Activated CD8-positive, alpha-beta memory T cell treated with anti-CD3 and anti-CD28 coated beads, Interleukin-2, amount 50 U/mL, for 24 hours (primary cell): ENCODE measurements at regions not wholly inside any gene's neighbourhood (a gene's known extent, or its start where the extent isn't known, plus 50 kb on each side); places are given as distances from the start of the nearest gene placed in this dataset.

Experiments
- DNase-seq: peaks from one replicate; pipeline ENCODE4 v3.0.0-alpha.2; 2020; ENCODE audit errors: extremely low read depth

DNA sequence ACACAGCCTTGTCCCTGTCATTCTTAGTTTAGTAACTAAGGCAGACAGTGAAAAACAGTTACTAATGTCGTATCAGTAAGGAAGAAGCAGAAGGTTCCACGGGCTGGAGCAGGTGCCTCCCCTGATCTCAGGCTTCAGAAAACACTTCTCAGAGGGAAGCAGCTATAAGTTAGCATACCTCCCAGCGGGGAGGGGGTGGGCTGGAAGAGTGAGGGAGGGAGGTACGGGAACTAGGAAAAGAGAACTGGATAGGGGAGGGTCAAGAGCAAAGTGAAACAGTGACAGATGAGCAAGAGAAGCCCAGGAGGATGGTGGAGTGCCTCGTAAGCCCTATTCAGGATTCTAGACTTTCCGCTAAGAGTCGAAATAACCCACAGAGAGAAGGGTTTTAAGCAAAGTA is 186.3 kb upstream of the XYLT1 start:
- DNase-seq, result no peak

DNA sequence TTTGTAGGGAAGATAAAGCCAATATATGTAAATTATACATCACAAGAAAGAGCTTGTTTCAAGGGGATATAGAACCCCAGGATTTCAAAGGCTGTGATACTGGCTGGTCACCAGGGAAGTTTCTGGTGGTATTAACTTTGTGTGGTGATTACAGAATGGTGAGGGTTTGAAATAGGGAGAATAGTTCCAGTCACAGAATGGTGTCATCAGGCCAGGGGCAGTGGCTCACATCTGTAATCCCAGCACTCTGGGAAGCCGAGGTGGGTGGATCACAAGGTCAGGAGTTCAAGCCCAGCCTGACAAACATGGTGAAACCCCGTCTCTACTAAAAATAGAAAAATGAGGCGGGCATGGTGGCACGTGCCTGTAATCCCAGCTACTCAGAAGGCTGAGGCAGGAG is 183.8 kb upstream of the XYLT1 start:
- DNase-seq, result no peak

DNA sequence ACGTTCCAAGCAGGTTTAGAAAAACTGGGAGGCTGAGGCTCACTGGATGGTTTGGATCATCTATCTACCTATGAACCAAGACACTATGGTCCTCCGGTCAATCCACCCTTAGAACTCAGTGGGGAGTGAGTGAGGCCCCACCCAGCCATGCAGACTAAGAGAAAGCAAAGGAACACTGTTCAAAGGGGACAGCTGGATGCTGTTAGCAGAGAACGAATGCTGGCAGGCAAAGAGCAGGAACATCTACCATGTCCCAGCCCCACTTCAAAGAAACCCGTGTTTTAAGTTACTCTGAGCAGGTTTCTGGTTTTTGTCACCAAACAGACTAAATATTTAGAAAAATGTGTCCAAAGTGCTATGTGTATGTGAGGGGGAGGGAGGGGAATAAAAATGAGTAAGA is 183.4 kb upstream of the XYLT1 start:
- no peak for DNase-seq

DNA sequence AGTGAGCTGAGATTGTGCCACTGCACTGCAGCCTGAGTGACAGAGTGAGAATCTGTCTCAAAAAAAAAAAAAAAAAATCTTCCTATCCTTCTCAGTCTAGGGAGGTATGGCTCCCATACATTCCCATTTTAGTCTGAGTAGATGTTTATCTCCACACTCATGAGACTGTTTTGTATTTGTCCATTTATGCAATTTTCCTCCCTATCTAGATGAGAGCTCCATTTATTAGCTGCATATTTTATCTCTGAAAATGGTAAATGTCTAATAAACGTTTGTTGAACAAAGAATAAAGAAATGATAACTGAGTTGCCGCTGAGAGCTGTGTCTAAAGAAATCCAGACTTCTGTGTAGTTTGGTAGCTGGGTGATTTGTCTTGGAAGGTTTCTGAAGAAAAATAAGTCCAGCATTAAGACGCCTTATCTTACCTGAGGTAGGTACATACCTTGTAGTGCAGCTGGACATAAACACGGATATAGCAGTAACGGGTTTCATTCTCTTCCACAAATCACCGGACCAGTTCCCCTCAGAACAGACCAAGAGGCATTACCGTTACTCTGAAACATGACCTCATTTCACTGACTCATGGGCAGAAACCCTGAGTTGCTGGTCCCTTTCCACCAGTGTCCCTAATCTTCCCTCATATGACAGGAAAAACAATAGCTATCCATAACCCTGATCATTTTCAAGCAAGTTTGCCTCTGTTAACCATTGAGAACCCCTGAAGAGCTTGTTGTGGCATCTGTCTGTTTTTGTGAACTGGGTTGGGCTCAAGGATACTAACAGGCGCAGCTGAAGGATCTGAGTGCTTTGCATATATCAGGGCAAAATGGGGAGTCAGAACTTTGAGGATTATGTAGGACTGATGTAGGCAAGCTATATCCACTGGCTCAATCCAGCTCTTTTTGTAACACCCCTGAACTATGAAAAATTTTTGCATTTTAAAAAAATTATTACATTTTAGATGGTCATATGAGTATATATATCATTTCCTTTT is 177.4 kb upstream of the XYLT1 start:
- no peak for DNase-seq

DNA sequence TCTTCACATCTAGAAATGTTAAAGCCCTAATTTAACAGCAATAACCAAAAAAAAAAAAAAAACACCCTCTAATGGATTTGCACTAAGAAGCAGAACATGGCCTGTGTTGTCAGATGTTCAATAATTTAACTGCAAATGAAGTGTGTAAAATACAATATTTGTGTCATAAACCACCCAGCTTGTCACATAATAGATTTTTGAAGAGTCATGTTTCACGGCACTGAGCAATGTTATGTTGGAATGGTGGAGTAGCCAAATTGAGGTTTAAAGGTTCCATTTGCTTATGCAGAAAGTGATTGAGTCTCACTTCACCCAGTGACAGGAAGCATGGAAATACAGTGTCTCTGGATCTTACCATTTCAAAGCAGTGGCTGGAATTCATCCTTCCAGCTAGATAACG is 173.2 kb upstream of the XYLT1 start:
- no peak for DNase-seq

DNA sequence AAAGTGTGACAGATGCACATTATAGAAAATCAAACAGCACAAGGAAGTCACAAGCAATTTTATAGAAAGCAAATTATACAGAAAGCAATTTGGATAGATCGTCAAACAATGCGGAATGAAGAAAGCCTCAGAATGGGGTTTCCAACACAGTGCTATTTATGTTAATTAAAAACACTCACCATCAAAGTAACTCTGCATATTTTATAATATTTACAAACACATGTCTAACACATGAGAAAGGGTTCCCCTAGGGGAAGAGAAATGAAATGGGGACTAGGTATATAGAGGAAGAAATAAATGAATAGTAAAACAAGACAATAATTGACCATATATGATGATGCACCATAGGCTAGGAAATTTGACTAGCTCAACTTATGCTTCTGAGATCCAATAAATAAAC is 171.2 kb upstream of the XYLT1 start:
- no peak for DNase-seq

DNA sequence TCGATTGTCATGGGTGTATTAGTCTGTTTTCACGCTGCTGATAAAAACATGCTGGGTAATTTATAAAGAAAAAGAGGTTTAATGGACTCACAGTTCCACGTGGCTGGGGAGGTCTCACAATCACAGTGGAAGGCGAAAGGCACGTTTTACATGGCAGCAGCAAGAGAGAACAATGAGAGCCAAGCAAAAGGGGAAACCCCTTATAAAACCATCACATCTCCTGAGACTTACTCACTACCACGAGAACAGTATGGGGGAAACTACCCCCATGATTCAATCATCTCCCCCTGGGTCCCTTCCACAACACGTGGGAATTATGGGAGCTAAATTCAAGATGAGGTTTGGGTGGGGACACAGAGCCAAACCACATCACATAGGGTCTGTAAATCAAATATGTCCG is 167.4 kb upstream of the XYLT1 start:
- no peak for DNase-seq

DNA sequence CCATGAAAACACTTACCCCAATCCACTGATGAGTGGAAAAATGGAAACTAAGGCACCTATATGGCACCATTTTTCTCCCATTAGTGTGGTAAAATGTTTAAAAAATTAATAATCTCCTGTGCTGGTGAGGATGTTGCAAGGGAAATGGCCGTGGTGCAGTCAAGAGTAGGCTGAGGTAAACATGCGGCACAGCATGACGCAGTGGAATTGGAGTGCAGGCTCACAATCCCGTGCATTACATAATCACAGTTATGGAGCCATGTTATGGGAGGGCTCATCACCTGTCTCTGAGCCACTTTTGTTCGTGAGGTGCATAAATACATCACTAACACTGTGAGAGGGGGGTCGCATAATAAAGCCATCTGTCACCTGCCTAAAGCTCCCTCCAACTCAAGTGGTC is 164.4 kb upstream of the XYLT1 start:
- no peak for DNase-seq

DNA sequence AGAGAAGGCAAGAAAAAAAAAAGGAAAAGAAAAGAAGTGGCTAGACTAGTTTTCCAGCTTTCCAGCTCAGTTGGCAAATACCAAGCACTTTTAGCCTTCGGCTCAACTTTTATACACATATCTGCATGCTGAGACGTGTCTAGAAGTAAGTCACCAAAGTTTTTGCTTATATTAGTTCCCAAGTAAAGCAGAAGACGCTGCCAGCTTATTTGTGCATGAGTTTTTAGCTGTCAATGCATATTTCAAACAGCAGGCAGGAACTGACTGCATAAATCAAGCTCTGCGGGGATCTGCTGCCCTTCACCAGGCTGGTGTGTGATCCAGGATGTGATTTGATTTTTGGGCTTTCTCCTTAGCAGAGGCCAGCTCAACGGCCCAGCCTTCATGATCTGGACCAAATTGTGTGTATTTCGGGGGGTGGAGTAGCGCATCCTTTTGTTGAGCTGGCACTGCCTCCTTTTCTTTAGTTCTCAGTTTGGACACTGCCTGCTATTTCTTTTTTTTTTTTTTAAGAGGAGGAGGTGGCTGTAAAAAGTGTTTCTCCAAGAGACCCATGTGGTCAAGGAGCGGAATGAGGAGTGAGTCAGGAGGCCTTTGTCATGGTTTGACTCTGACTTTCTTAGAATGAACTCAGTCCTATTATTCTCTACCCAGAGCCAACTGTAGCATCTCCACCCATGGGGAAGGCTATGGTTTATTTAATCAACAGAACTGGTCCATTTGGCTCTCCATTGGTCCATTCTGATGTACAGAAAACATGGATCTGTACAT is 162.6 kb upstream of the XYLT1 start:
- DNase-seq, result no peak

DNA sequence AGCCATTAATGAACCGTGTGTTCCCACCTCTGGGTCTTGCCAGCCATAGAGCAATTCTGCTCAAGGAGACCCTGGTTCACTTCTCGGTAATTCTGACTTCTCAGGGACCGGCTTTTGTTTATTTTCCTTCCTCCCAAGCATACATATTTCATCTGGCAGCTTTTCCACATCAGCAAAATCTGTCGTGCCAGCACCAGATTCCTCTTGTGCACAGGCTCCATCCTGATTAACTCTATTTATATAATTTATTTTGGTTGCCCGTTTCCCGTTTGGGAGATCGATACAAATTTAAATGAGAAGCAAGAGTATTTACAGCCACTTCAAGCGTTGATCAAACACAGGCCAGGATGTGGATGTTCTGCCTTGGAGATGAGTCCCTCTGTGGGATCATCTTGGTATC is 161.9 kb upstream of the XYLT1 start:
- no peak for DNase-seq

DNA sequence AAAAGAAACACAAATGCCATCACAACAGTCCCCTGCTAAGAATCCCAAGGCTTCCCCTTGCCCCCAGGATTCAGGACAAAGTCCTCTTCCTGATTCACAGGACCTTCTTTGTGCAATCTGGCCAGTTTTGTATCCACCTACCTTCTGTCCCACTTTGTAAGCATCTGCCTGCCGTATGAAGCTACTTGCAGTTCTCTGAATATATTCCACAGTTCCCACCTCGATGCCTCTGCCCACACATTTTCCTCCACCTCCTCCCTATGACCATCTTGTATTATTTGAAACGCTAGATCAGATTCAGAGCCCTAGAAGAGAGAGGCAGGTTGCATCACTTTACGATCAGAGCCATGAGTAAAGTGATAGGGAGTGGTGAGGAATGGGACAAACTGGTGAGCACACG is 159.2 kb upstream of the XYLT1 start:
- no peak for DNase-seq

DNA sequence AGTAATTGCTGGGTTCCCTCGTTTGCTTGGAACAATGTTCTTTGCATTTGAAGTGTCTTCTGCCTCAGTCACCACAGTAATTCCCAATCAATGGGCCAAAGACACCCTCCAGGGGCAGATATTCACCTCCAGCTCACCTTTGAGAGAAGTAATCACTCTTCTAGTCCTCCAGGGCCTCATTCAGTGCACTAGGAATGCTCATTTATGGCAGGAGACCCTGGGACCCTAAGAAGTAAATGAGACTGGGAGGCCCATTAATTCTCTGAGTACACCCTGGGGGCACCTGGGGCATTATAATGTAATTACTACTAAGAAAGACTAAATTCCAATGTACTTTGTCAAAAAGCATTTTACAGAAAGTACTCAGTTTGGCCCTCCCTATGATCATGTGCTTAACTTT is 158.2 kb upstream of the XYLT1 start:
- DNase-seq, result no peak

DNA sequence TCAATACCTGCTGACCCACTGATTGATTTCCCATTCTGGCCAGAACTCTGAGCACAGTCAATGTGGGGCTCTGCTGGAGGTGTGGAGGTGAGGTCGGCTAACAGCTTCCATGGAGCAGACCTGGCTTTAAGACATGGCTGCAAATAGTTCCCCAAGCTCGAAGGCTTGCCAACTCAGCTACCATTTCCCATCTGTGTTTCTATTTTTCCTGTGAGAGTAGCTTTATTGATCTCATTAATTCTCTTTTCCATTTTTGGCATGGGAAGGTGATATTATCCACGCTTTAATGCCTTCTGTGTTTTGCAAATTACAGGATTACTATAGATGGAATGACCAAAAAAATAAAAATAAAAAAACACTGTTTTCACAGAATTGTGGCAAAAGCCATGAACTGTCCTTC is 151.6 kb upstream of the XYLT1 start:
- no peak for DNase-seq

DNA sequence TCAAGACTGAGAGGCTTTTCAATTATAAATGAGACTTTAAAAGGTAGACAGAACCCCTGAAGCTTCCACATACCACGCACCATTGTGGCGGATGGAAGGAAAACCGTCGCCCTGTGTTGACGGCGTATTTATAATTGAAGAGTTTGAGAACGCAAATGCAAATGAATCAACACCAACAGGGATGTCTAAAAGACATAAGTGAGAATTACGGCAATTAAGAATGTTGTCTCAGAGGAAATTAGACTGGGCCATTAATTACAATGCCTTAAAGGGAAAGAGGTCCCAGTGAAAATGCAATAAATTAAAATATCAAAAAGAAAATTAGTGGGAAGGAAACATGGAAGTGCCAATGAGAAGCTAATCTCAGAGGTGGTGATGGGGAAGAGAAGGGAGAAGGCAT is 148.5 kb upstream of the XYLT1 start:
- no peak for DNase-seq

DNA sequence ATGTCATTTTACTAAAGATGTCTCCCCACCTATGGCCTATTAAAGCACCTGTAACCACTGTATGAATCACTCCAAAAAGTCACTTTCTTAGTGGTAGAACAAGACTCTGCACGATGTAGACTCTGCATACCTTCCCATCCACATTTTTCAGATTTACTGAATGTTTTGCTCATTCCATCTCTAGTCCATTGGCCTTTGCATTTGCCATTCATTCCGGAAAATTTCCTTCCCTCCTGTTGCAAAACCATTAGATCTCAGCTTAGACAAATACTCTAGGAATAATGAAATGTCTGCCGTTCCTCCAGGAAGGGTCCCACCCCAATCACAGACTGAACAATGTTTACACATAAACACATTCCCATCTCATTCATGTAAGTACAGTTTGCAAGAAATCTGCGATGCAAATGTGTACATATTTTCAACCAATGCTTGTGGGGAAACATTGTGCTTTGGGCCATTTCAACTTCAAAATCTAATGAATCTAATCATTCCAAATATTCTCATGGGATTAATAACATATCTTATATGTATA is 146.3 kb upstream of the XYLT1 start:
- DNase-seq, result no peak

DNA sequence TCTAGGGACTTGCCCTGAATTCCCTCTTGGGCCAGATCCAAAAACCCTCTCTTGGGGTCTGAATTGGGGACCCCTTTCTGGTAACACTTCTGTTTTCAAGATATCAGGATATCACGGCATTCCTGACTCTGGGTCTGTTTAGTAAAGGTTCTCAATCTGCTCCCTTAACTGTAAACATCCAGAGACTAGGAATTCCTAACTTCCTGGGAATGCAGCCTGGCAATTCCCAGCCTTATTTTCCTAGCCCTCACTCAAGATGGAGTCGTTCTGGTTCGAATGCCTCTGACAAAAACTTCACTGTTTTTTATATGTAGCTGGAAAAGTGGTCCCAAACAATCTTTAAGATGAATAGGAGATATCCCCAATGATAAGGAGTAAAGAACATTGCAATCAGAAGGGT is 141.6 kb upstream of the XYLT1 start:
- no peak for DNase-seq

DNA sequence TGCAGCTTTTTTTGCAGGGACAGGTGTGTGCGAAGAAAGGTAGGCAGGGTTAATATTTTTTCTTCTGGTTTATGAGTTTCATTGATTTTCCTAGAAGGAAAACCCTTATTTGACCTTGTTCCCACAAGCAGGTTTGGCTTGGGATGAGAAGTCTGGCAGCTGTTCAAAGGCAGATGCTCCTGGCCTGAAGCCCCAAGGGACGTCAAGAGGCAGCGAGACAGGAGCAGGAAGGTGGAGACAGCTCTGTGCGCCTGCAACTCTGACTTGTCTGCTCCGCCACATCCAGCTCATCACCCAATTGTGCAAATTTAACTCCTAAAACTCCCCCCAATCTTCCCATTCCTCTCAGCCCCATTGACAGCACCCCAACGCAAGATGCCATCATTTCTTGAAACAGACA is 136.8 kb upstream of the XYLT1 start:
- no peak for DNase-seq

DNA sequence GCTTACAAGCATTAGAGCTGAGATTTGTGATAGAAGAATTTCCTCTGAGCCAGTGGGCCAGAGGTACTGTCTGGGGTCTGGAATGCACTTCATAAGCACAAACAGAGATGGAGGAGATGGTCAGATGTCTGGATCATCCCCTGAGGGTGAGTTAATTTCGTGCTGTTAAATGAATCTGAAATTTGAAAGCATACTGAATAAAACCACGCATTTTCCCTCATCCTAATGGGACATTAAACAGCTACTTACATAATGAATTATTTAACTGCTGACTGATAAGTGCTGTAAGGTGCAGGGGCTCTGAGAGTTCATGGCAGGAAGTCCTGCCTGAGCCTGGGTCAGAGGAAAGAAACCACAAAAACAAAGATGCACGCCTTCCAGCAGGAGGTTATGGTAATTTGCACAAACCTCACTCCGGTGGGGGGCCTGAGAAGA is 136.3 kb upstream of the XYLT1 start:
- DNase-seq, result no peak

DNA sequence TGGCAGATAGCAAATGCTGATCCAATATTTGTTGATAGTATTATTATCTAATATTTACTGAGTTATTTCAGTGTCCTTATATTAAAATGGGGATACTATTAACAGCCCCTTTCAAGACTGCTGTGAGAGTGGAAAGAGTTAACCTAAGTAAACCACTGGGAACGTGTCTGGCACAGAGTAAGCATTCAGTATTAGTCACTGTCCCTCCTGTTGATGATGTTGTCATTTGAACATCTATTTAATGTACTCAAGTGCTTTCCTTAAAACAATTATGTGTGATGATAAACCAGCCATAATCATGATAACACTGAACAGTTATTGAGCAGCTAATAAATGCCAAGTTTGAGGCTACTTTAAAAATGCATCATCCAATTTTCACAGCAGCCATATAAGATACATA is 135.7 kb upstream of the XYLT1 start:
- DNase-seq, result no peak

DNA sequence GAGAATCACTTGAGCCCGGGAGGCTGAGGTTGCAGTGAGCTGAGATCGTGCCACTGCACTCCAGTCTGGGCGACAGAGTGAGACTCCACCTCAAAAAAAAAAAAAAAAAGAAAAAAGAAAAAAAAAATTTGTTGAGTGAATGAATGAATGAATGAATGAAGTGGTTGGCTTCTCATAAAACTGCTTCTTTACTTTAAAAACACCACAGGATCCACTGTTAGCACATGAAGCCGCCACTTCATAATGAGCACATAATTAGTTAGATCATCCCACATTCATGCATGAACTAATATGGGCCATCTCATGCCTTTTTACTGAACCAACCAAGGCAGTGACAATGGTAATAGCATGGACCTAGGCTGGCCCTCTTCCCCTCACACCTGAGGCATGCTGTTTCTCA is 135.0 kb upstream of the XYLT1 start:
- DNase-seq, result no peak

DNA sequence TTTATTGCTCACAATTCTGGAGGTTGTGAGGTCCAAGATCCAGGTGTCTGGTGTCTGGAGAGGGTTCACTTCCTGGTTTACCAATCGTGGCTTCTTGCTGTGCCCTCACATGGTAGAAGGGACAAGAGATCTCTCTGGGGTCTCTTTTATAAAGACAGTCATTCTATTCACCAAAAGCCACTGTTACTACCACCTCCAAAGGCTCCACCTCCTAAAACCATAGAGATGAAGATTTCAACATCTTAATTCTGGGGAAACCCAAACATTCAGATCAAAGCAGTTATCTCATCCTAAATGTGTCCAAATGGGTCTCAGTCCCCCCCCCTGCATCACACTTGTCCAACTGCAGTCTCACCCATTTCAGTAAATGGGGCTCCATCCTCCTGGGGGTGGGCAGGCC is 132.9 kb upstream of the XYLT1 start:
- no peak for DNase-seq

DNA sequence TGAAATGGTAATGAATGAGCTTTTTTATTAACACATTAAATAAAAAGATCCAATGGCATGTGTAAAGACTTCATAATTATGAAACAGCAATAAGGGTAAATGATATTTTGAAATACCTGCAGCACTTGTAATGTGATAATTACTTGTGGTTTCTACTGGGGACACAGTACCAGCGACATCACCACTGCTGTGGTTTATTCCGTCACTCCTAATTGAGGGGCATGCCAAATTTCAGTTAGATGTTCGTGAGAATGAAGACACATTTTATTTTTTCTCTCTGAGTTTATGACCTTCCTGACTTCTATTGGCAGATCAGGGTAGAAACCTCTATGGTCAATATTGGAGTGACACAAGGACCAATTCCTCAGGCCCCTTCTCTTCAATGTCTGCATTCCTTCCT is 131.9 kb upstream of the XYLT1 start:
- no peak for DNase-seq

DNA sequence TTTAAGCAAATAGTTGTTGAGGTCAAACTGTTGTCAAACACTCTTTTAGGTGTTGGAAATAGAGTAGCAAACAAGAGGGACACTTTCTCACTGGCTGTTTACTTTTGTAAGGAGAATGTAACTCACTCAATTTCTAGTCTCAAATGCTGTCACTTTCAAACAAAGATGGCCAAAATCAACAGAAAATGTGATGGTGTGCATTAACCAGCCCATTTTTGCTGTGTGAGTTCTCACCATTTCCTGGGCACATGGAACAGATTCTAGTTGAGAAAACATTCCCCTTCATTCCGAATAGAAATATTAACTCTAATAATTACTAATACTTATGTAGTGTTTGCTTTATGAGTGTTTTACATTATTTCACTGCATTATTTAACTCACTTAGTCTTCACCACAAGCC is 128.2 kb upstream of the XYLT1 start:
- no peak for DNase-seq
